GM12878 (cell line): ENCODE measurements at regions not wholly inside any gene's neighbourhood (a gene's known extent, or its start where the extent isn't known, plus 50 kb on each side); places are given as distances from the start of the nearest gene placed in this dataset.

Source experiments
- ATAC-seq: fragments of 200-7000 bp; cut with Tn5 transposase; 3 replicates; pipeline ENCODE4 v1.9.1; 2020; ENCODE audit warnings: mild to moderate bottlenecking, moderate library complexity
- BruUV-seq: library from RNA; stranded (reverse); fragments of 400-500 nt; replicated peaks from 2 replicates; lab custom pipeline; 2021; lab: Mats Ljungman, UMichigan
- CTCF ChIA-PET: fragments of 300-600 bp; sonication (Branson Sonifier 250); formaldehyde crosslinking; extraction: SDS; loops from one replicate; lab custom pipeline; 2021; ENCODE audit warnings: inconsistent platforms; lab: Yijun Ruan, JAX
- POLR2A ChIA-PET: fragments of 350-600 bp; formaldehyde crosslinking; extraction: SDS; loops from one replicate; lab custom pipeline; 2021; ENCODE audit warnings: inconsistent platforms; lab: Charles Lee
- RAD21 ChIA-PET: fragments of 300-600 bp; sonication (Branson Sonifier 250); formaldehyde crosslinking; loops from one replicate; lab custom pipeline; 2023; ENCODE audit warnings: antibody characterized with exemption; ENCODE audit not compliant: unreplicated experiment; lab: Charles Lee
- SMC1A ChIA-PET: fragments of 300-600 bp; sonication (Branson Sonifier 250); formaldehyde crosslinking; loops from one replicate; lab custom pipeline; 2023; ENCODE audit not compliant: unreplicated experiment, uncharacterized antibody; lab: Charles Lee
- DNase-seq: peaks from one replicate; pipeline ENCODE4 v3.0.0-alpha.2; 2011; ENCODE audit warnings: low read depth, low spot score
- FAIRE-seq: peaks from 3 replicates; lab custom pipeline; 2011; peaks lifted over from hg19 to GRCh38; lab: Jason Lieb, UNC
- H2AFZ ChIP-seq: 2 replicates; pipeline ENCODE4 v1.6.0; 2011; ENCODE audit warnings: low read depth, low read length, control low read depth; ENCODE audit not compliant: control insufficient read depth
- H3K27ac ChIP-seq: 2 replicates; pipeline ENCODE4 v1.5.1; 2011; ENCODE audit warnings: control low read depth; ENCODE audit not compliant: control insufficient read depth, insufficient read depth
- H3K27me3 ChIP-seq, 2 experiments: replicated peaks in 1 of 2; 2 replicates each; pipeline versions ENCODE4 v1.6.0 to v1.6.1; 2011; ENCODE audit warnings: low read length in 1 of 2; ENCODE audit not compliant: control insufficient read depth in 2 of 2, insufficient read depth in 2 of 2
- H3K36me3 ChIP-seq, 2 experiments: 2 replicates each; pipeline ENCODE4 v1.5.1; 2011; ENCODE audit warnings: low read length in 1 of 2; ENCODE audit not compliant: control insufficient read depth in 2 of 2, insufficient read depth in 2 of 2
- H3K4me1 ChIP-seq: 2 replicates; pipeline ENCODE4 v1.6.1; 2011; ENCODE audit warnings: mild to moderate bottlenecking, low read length, moderate library complexity, mixed read lengths; ENCODE audit not compliant: control insufficient read depth, insufficient read depth
- H3K4me2 ChIP-seq: 2 replicates; pipeline ENCODE4 v1.6.0; 2011; ENCODE audit warnings: control low read depth; ENCODE audit not compliant: control insufficient read depth, insufficient read depth
- H3K4me3 ChIP-seq: fragments of 200-600 bp; sonication (generic); 2 replicates; pipeline ENCODE4 v1.5.1; 2016
- H3K79me2 ChIP-seq: 2 replicates; pipeline ENCODE4 v1.6.0; 2011; ENCODE audit warnings: low read length; ENCODE audit not compliant: control insufficient read depth, insufficient read depth
- H3K9ac ChIP-seq: 2 replicates; pipeline ENCODE4 v1.8.0; 2011; ENCODE audit warnings: low read length, control low read depth, mixed read lengths; ENCODE audit not compliant: control insufficient read depth, insufficient read depth
- H3K9me3 ChIP-seq: replicated peaks from 3 replicates; pipeline ENCODE4 v1.5.1; 2011; ENCODE audit warnings: mild to moderate bottlenecking, low read length; ENCODE audit not compliant: control insufficient read depth, insufficient read depth
- H4K20me1 ChIP-seq: 2 replicates; pipeline ENCODE4 v1.6.0; 2011; ENCODE audit not compliant: control insufficient read depth, insufficient read depth
- BRCA1 ChIP-seq: IDR thresholded peaks from 2 replicates; pipeline ENCODE4 v1.6.1; 2011; ENCODE audit warnings: low read depth, low read length, improper control_type of control experiment
- CBFB ChIP-seq: IDR thresholded peaks from 2 replicates; pipeline ENCODE4 v1.6.1; 2016; ENCODE audit warnings: antibody characterized with exemption, low read depth
- CEBPB ChIP-seq, 2 experiments: fragments of 150-350 bp in 1 of 2; IDR thresholded peaks; 2 replicates each; pipeline ENCODE4 v1.6.1; 2012 to 2014; ENCODE audit warnings: low read depth in 2 of 2, low read length in 2 of 2, borderline replicate concordance in 1 of 2, inconsistent platforms in 1 of 2
- CREM ChIP-seq: IDR thresholded peaks from 2 replicates; pipeline ENCODE4 v1.6.1; 2014; ENCODE audit warnings: antibody characterized with exemption, low read depth
- JUND ChIP-seq: IDR thresholded peaks from 2 replicates; pipeline ENCODE4 v1.6.1; 2012; ENCODE audit warnings: low read depth, mild to moderate bottlenecking, low read length, improper control_type of control experiment, moderate library complexity
- KAT2A ChIP-seq: conservative IDR thresholded peaks from 2 replicates; pipeline ENCODE4 v1.6.1; 2011; ENCODE audit warnings: low read depth, low read length; ENCODE audit not compliant: control insufficient read depth
- PAX8 ChIP-seq: fragments of 450-650 bp; IDR thresholded peaks from 2 replicates; pipeline ENCODE4 v1.6.1; 2017; ENCODE audit warnings: mild to moderate bottlenecking, moderate library complexity
- POLR2A ChIP-seq: IDR thresholded peaks from 2 replicates; pipeline ENCODE4 v1.6.1; 2011; ENCODE audit warnings: low read depth, mild to moderate bottlenecking, low read length
- SIN3A ChIP-seq: IDR thresholded peaks from 2 replicates; pipeline ENCODE4 v1.6.1; 2012; ENCODE audit warnings: low read depth, low read length, improper control_type of control experiment
- SMC3 ChIP-seq: IDR thresholded peaks from 2 replicates; pipeline ENCODE4 v1.6.1; 2011; ENCODE audit warnings: low read length, improper control_type of control experiment, borderline replicate concordance
- SP1 ChIP-seq: IDR thresholded peaks from one replicate; pipeline ENCODE4 v1.6.1; 2011; ENCODE audit warnings: low read depth, low read length
- SREBF2 ChIP-seq: IDR thresholded peaks from 2 replicates; pipeline ENCODE4 v1.6.1; 2012; ENCODE audit warnings: mild to moderate bottlenecking, low read length
- TAF1 ChIP-seq: IDR thresholded peaks from 2 replicates; pipeline ENCODE4 v1.6.1; 2011; ENCODE audit warnings: mild to moderate bottlenecking, low read depth, low read length, borderline replicate concordance
- ZNF622 ChIP-seq: fragments of 450-650 bp; IDR thresholded peaks from 2 replicates; pipeline ENCODE4 v1.6.1; 2017; ENCODE audit warnings: mild to moderate bottlenecking, inconsistent platforms
- WGBS: methylation state at CpG from one replicate; pipeline ENCODE4 v1.1.6; 2016; ENCODE audit warnings: low lambda C conversion rate; ENCODE audit not compliant: insufficient replicate concordance, insufficient coverage; ENCODE audit errors: missing lambda C conversion rate; 5-methylcytosine and 5-hydroxymethylcytosine counted together
- in situ Hi-C: fragments of 300-500 bp; cut with MboI; formaldehyde crosslinking; loops from 9 replicates; pipeline ENCODE4 v1.14.3; 2018; ENCODE audit warnings: mixed read lengths
- intact Hi-C: fragments of 100-400 bp; cut with micrococcal nuclease; formaldehyde crosslinking; loops from one replicate; pipeline ENCODE4 v1.14.2; 2022; ENCODE audit not compliant: unreplicated experiment
- TF ChIP-seq, protein P1 (sequence below): fragments of 450-650 bp; IDR thresholded peaks from 2 replicates; pipeline ENCODE4 v1.6.1; 2014; ENCODE audit warnings: mild to moderate bottlenecking
- TF ChIP-seq, protein P2 (sequence below): IDR thresholded peaks from 2 replicates; pipeline ENCODE4 v1.6.1; 2011; ENCODE audit warnings: borderline replicate concordance, low read depth, mild to moderate bottlenecking, moderate library complexity, mixed read lengths, low read length; ENCODE audit not compliant: insufficient read depth; ENCODE audit errors: extremely low read length
- TF ChIP-seq, protein P3 (sequence below): fragments of 150-350 bp; IDR thresholded peaks from 2 replicates; pipeline ENCODE4 v1.6.1; 2016; ENCODE audit warnings: low read depth, low read length

DNA sequence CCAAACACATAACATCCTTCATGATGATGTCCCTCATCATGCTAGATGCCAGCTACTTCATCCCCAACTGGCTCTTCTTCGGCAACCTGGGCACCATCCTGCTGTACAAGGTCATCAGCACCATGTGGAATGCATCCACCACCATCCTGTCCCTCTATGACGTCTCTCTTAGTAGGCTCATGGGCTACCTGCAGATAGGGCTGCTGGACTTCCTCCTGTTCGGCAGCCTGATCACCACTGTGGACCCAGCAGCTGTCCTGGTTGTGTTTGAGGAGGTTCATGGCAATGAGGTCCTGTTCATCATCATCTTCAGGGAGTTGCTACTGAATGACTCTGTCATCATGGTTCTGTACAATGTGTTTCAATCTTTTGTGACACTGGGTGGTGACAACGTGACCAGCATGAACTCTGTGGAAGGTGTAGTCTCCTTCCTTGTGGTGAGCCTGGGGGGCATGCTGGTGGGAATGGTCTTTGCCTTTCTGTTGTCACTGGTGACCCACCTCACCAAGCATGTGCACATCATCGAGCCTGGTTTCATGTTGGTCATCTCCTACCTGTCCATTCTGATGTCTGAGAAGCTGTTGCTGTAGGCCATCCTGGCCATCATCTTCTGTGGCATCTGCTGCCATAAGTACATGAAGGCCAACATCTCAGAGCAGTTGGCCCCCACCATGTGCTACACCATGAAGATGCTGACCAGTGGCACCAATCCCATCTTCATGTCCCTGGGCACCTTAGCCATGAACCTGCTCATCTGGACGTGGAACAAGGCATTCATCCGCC lies 120.7 kb upstream of the SERPIND1 start (continued):
- TF ChIP-seq, protein P1, sequence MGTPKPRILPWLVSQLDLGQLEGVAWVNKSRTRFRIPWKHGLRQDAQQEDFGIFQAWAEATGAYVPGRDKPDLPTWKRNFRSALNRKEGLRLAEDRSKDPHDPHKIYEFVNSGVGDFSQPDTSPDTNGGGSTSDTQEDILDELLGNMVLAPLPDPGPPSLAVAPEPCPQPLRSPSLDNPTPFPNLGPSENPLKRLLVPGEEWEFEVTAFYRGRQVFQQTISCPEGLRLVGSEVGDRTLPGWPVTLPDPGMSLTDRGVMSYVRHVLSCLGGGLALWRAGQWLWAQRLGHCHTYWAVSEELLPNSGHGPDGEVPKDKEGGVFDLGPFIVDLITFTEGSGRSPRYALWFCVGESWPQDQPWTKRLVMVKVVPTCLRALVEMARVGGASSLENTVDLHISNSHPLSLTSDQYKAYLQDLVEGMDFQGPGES: no peak
- TF ChIP-seq BRCA1: no peak
- no peak for TF ChIP-seq POLR2A
- no peak for TF ChIP-seq JUND
- no peak for TF ChIP-seq SIN3A
- TF ChIP-seq, all 136 proteins: peak for 0

DNA sequence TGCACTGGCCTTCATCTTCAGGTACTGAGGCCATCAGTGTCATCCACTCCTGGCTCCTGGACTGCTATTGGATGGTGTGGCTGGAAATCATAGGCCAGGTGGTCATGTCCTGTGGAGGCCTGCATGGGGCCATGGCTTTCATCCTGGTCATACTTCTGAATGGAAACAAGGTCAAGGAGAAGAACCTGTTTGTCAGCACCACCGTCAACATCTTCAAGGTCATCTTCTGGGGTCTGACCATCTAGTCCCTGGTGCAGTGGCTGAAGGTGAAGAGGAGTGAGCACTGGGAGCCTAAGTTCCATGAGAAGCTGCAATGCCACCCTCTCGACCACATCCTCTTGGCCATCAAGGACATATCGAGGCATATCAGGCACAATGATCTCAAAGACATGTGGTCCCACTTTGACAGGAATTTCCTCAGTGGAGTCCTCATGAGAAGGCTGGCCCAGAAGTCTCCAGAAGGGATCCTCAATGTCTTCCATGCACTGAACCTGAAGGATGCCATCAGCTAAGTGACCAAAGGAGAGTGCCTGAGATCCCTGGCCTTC lies 120.0 kb upstream of the SERPIND1 start:
- no peaks in the 10 kb centered on the region for H3K4me1 ChIP-seq
- intact Hi-C loops: no loop called here
- no peaks in the 10 kb centered on the region for H3K9me3 ChIP-seq
- no peak overlapping the region for H3K4me2 ChIP-seq
- BruUV-seq: no TSS peak
- POLR2A ChIA-PET: no interaction called here
- H3K27me3 ChIP-seq: peaks cover 0 to 2% of the 10 kb centered on the region in 2 experiments; a peak in 1 of 4 replicates
- no peaks in the 10 kb centered on the region for H3K36me3 ChIP-seq
- no peak overlapping the region for H2AFZ ChIP-seq
- no peaks in the 10 kb centered on the region for H4K20me1 ChIP-seq
- CTCF ChIA-PET: no interaction called here
- no peak overlapping the region for H3K4me3 ChIP-seq
- ATAC-seq: no peak
- SMC1A ChIA-PET: no interaction called here
- DNase-seq: no peak
- WGBS: 42% methylated on average over 3 of the region's 3 CpGs
- H3K79me2 ChIP-seq: no peaks in the 10 kb centered on the region
- no peak overlapping the region for H3K9ac ChIP-seq
- RAD21 ChIA-PET: no interaction called here
- no peak for FAIRE-seq
- in situ Hi-C loops: no loop called here
- H3K27ac ChIP-seq: no peak overlapping the region
- TF ChIP-seq CEBPB (IDR thresholded peaks at IDR 0.05; ENCODE audit: borderline replicate concordance in 1 of 2, low read depth in 2 of 2, low read length in 2 of 2): no peak
- TF ChIP-seq CBFB: no peak
- TF ChIP-seq, protein P2, sequence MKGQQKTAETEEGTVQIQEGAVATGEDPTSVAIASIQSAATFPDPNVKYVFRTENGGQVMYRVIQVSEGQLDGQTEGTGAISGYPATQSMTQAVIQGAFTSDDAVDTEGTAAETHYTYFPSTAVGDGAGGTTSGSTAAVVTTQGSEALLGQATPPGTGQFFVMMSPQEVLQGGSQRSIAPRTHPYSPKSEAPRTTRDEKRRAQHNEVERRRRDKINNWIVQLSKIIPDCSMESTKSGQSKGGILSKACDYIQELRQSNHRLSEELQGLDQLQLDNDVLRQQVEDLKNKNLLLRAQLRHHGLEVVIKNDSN: no peak
- TF ChIP-seq KAT2A: no peak
- TF ChIP-seq SREBF2: no peak
- TF ChIP-seq ZNF622: no peak
- TF ChIP-seq SMC3: no peak
- no peak for TF ChIP-seq SP1
- no peak for TF ChIP-seq TAF1
- TF ChIP-seq, protein P3, sequence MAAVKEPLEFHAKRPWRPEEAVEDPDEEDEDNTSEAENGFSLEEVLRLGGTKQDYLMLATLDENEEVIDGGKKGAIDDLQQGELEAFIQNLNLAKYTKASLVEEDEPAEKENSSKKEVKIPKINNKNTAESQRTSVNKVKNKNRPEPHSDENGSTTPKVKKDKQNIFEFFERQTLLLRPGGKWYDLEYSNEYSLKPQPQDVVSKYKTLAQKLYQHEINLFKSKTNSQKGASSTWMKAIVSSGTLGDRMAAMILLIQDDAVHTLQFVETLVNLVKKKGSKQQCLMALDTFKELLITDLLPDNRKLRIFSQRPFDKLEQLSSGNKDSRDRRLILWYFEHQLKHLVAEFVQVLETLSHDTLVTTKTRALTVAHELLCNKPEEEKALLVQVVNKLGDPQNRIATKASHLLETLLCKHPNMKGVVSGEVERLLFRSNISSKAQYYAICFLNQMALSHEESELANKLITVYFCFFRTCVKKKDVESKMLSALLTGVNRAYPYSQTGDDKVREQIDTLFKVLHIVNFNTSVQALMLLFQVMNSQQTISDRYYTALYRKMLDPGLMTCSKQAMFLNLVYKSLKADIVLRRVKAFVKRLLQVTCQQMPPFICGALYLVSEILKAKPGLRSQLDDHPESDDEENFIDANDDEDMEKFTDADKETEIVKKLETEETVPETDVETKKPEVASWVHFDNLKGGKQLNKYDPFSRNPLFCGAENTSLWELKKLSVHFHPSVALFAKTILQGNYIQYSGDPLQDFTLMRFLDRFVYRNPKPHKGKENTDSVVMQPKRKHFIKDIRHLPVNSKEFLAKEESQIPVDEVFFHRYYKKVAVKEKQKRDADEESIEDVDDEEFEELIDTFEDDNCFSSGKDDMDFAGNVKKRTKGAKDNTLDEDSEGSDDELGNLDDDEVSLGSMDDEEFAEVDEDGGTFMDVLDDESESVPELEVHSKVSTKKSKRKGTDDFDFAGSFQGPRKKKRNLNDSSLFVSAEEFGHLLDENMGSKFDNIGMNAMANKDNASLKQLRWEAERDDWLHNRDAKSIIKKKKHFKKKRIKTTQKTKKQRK: no peak
- TF ChIP-seq PAX8: no peak
- TF ChIP-seq CREM: no peak
- TF ChIP-seq, protein P1: no peak
